NCI-H510A treated with DMSO at 0.1 percent for 48 hours (cell line): ENCODE measurements at regions not wholly inside any gene's neighbourhood (a gene's known extent, or its start where the extent isn't known, plus 50 kb on each side); places are given as distances from the start of the nearest gene placed in this dataset.
"Not testable (repeated sequence)": the region's sequence is repeated elsewhere in the genome, so short reads cannot be mapped to it uniquely, and the experiment has no call there.

Experiments used
- DNase-seq: peaks from one replicate; lab custom pipeline; 2025; lab: John Stamatoyannopoulos, UW

DNA sequence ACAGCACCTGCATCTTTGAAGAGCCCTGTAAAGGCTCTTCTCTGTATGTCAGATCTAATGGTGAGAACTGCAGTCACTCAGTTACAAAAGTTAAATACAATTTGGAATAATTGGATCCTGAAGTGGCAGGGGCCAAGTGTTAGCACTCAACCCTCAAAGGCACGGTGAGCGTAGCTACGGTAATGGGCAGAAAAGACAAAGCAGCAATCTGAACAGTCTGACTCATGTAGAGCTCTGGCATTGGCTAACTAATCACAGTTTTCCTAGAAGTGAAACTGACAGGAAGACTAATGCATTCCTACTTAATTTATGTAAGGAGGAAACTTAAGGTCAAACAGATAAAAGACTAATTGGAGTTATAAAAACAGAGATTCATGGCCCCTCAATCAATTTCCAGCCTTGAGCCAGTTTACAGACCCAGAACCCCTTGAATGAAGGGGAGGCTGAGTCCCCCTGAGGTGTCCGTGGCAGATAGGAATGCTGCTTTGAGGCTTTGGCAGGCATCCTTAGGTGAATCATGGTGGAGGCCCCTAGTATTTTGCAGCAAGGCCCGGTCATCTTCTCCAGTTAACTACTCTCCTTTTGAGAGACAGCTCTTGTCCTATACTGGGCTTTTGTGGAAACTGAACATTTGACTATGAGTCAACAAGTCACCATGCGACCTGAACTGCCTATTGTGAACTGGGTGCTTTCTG is 450.7 kb downstream of the ZNF33B start:
- DNase-seq, result not testable (repeated sequence)

DNA sequence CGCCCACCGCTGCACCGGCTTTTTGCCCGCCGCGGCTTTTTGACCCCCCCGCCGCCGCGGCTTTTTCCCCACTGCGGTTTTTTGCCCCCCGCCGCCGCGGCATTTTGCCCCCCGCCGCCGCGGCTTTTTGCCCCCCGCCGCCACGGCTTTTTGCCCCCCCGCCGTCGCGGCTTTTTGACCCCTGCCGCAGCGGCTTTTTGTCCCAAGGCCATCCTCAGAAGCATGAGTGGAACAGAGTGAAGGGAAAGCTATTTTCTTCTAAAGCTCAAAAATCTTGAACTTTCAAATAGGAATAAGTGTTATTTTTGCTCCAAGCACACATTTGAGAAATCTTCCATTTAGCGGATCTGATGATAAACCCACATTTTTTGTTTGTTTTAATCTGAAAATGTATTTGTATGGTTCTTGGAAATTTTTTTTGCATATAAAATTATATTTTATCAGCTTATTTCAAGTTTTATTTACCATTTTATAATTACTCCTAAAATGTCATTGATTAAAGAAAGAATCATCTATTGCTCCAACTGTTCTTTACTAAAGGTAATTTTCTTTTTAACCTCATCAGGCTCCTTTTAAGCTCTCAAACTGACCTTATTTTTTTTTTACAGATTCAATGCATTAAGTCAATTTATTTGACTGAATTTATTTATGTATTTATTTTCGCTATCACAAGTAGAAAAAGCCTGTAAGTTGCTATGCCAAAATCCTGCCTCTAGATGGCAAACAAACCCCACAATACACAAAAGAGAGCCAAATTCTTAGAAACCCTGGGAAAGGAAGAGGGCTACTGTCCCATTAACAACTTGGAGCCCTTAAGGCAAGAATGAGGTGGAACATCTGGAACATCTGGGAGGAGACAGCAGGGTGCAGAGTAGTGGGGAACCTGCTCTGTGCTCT is 460.3 kb downstream of the ZNF33B start:
- peak; percentile 12 for DNase-seq

- no peak for DNase-seq
Observed at GRCh38 chr10:42177077-42177792, 461.1 kb downstream of the ZNF33B start.

DNA sequence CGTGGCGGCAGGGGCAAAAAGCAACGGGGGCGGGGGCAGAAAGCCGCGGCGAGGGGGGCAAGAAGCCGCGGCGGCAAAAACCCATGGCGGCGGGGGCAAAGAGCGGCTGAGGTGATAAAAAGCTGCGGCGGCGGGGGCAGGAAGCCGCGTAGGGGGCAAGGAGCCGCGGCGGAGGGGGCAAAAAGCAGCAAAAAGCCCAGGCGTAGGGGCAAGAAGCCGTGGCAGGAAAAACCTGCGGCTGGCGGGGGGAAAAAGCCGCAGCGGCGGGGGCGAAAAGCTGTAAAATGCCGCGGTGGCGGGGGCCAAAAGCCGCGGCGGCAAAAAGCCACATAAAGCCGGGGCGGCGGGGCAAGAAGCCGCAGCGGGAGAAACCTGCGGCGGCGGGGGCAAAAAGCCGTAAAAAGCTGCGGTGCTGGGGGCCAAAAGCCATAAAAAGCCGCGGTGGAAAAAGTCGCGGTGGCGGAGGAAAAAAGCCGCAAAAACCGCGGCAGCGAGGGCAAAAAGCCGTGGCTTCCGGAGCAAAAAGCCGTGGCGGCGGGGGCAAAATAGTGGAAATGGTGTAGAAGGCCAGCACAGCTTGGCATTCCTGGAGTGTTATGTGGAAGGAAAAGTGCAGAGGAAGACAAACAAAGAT is 487.8 kb downstream of the ZNF33B start:
- no peak for DNase-seq

DNA sequence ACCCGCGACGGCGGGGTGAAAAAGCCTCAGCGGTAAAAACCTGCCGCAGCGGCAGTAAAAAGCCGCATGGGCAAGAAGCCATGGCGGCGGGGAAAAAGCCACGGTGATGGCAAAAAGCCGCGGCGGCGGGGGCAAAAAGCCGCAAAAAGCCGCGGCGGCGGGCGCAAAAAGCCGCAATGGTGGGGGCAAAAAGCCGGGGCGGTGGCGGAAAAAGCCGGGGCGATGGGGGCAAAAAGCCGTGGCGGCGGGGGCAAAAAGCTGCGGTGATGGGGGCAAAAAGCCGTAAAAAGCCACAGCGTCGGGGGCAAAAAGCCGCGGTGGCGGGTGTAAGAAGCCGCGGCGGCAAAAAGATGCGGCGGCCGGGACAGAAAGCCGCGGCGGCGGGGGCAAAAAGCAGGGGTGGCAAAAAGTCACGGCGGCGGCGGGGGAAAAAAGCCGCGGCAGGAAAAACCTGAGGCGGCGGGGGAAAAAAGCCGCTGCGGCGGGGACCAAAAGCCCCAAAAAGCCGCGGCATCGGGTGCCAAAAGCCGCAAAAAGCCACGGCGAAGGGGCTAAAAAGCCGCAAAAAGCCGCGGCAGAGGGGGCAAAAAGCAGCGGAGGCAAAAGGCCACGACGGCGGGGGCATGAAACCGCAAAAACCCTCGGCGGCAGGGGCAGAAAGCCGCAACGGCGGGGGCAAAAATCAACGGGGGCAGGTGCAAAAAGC is 488.5 kb downstream of the ZNF33B start:
- DNase-seq, result no peak

- no peak for DNase-seq
Observed at GRCh38 chr10:42149027-42149700, 489.2 kb downstream of the ZNF33B start.

DNA sequence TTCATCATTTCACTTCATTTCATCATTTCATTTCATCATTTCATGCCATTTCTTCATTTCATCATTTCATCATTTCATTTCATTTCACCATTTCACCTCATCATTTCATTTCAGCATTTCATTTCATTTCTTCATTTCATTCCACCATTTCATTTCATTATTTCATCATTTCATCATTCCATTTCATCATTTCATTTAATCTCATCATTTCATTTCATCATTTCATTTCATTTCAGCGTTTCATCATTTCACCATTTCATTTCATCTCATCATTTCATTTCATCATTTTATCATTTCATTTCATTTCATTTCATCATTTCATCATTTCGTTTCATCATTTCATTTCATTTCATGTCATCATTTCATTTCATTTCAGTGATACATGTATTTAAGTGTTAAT is 492.2 kb downstream of the ZNF33B start:
- not testable (repeated sequence) for DNase-seq

- not testable (repeated sequence) for DNase-seq
Observed at GRCh38 chr10:42138023-42138422, 500.3 kb downstream of the ZNF33B start.

DNA sequence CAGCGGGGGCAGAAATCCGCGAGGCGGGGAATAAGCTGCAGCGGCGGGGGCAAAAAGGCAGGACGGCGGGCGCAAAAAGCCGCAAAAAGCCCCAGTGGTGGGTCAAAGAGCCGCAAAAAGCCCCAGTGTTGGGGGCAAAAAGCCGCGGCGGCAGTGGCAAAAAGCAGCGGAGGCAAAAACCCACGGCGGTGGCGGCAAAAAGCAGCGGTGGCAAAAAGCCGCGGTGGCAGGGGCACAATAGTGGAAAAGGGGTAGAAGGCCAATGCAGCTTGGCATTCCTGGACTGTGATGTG is 525.3 kb downstream of the ZNF33B start:
- DNase-seq, result no peak

DNA sequence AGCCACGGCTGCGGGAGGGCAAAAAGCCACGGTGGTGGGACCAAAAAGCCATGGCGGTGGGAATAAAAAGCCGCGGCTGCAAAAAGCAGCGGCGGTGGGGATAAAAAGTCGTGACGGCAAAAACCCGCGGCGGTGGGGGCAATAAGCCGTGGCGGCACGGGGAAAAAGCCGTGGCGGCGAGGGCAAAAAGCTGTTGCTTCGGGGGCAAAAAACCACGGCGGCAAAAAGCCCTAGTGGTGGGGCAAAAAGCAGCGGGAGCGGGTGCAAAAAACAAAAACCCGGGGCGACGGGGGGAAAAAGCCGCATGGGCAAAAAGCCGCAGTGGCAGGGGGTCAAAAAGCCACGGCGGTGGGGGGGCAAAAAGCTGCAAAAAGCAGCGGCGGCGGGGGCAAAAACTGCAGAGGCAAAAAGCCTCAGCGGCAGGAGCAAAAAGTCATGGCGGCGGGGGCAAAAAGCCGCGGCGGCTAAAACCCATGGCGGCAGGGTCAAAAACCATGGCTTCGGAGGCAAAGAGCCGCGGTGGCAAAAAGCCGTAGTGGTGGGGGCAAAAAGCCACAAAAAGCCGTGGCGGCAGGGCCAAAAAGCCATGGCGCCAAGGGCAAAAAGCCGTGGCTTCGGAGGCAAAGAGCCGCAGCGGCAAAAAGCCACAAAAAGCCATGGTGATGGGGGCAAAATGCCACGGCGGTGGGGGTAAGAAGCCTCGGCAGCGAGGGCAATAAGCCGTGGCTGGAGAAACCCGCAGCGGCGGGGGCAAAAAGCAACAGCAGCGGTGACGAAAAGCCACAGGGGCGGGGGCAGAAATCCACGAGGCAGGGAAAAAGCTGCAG is 525.8 kb downstream of the ZNF33B start:
- DNase-seq, result no peak

DNA sequence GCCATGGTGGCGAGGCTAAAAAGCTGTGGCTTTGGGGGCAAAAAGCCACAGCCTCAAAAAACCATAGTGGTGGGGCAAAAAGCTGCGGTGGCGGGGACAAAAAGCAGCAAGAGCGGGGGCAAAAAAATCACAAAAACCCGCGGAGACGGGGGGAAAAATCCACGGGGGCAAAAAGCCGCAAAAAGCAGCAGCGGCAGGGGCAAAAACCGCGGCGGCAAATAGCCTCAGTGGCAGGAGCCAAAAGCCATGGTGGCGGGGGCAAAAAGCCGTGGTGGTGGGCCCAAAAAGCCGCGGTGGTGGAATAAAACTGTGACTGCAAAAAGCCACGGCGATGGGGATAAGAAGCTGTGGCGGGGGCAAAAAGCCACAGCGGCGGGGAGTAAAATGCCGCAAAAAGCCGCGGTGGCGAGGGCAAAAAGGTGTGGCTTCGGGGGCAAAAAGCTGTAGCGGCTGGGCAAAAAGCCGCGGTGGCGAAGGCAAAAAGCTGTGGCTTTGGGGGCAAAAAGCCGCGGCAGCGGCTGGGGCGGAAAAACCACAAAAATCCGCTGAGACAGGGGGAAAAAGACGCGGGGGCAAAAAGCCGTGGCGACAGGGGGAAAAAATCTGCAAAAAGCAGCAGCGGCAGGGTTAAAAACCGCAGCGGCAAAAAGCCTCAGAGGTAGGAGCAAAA is 526.6 kb downstream of the ZNF33B start:
- no peak for DNase-seq

DNA sequence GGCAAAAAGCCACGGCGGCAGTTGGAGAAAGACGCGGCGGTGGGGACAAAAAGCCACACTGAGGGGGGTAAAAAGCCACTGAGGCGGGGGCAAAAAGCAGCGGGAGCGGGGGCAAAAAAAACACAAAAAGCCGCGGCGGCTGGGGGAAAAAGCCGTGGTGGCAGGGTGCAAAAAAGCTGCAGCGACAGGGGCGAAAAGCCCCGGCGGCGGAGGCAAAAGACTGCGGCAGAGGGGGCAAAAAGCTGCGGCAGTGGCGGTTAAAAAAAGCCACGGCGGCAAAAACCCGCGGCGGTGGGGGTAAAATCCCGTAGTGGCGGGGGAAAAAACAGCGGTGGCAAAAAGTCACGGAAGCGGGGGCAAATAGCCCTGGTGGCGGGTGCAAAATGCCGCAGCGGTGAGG is 527.3 kb downstream of the ZNF33B start:
- no peak for DNase-seq
